SK-N-MC (cell line): ENCODE measurements at regions not wholly inside any gene's neighbourhood (a gene's known extent, or its start where the extent isn't known, plus 50 kb on each side); places are given as distances from the start of the nearest gene placed in this dataset.

Experiments
- EZH2 ChIP-seq: fragments of 200-600 bp; sonication (generic); IDR thresholded peaks from one replicate; pipeline ENCODE4 v1.6.1; 2017; ENCODE audit warnings: antibody characterized with exemption
- FOXP2 ChIP-seq: optimal IDR thresholded peaks from 2 replicates; pipeline ENCODE3; 2011; ENCODE audit warnings: mild to moderate bottlenecking, moderate library complexity; ENCODE audit not compliant: insufficient read depth; ENCODE audit errors: extremely low read length, control extremely low read depth
- POLR2AphosphoS5 ChIP-seq: IDR thresholded peaks from 2 replicates; pipeline ENCODE4 v1.6.1; 2012; ENCODE audit warnings: mild to moderate bottlenecking, low read depth, low read length, borderline replicate concordance

DNA sequence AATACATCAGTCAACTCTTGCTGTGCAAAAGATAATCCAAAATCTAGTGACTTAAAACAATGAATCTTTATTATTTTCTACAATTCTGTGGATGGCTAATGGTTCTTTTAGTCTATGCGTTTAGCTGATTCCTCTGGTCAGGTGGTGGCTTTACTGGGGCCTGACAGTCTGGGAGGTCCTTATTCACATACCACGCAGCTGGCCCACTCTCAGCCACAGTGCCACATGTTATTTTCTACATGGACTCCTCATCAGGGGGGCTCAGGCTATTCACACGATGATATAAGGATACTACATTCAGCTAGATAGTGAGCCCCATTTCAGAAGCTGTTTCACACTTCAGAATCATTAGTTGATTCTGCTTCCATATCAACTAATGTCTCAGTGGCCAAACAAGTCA, 287.5 kb upstream of the MGAT4C start:
- no peak for TF ChIP-seq EZH2
- no peak for TF ChIP-seq POLR2AphosphoS5
- TF ChIP-seq FOXP2, result no peak
